ENCODE measurements at regions not wholly inside any gene's neighbourhood (a gene's known extent, or its start where the extent isn't known, plus 50 kb on each side); places are given as distances from the start of the nearest gene placed in this dataset.

DNA sequence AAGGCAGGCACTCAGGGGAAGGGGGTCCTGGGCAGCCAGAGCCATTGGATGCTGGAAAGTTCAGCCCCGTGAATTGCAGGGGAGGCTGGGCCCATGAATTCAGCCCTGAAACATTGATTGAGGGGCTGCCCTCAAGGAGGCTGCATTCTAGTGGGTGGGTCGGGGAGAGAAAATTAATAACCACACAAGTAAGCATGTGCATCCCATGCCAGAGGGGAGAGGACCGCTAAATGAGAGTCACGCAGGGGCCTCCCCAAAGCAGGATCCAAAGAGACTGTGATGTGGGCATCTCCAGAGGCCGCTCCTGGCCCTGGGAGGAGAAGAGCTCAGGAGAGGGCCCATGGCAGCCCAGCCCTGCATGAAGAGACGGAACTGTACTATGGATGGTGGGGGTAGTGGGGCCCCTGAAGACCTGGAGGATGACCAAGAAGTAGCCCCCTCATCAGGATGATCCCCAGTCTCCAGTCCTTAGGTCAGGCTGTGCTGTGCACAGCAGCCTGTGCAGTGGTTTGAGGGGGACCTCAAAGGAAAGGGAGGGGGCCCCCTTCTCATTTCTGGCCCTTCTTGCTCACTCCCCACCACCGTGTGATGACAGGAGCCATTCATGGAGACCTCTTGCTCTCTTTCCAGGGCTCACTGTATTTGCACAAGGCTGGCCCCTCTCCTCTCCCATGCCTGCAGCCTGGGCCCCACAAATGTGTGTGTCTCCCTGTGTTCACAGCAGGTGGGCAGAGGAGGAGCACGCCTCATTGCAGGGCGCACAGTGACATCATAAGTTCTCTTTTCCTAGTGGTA is 233.6 kb upstream of the IRX1 start:
- no peak for TF ChIP-seq POLR2A (IDR thresholded peaks at IDR 0.05)
- TF ChIP-seq, protein P1, sequence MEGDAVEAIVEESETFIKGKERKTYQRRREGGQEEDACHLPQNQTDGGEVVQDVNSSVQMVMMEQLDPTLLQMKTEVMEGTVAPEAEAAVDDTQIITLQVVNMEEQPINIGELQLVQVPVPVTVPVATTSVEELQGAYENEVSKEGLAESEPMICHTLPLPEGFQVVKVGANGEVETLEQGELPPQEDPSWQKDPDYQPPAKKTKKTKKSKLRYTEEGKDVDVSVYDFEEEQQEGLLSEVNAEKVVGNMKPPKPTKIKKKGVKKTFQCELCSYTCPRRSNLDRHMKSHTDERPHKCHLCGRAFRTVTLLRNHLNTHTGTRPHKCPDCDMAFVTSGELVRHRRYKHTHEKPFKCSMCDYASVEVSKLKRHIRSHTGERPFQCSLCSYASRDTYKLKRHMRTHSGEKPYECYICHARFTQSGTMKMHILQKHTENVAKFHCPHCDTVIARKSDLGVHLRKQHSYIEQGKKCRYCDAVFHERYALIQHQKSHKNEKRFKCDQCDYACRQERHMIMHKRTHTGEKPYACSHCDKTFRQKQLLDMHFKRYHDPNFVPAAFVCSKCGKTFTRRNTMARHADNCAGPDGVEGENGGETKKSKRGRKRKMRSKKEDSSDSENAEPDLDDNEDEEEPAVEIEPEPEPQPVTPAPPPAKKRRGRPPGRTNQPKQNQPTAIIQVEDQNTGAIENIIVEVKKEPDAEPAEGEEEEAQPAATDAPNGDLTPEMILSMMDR (IDR thresholded peaks at IDR 0.05), result no peak
- no peak for TF ChIP-seq EP300 (IDR thresholded peaks at IDR 0.05)

Measured in tibial nerve (tissue), 4 donors.